Nephron (organoid): ENCODE measurements at regions not wholly inside any gene's neighbourhood (a gene's known extent, or its start where the extent isn't known, plus 50 kb on each side); places are given as distances from the start of the nearest gene placed in this dataset.
A peak's percentile ranks its signal among the peaks of the same experiment; 100 is the strongest.

Experiments
- H3K27ac Mint-ChIP-seq, 3 experiments: 2 replicates each; pipeline ENCODE4 v1.8.0; 2020; ENCODE audit warnings: mixed read lengths in 3 of 3, mild to moderate bottlenecking in 2 of 3, moderate library complexity in 1 of 3
- H3K27me3 Mint-ChIP-seq: 2 replicates; pipeline ENCODE4 v1.8.0; 2021; ENCODE audit warnings: low read depth, mild to moderate bottlenecking, moderate library complexity, mixed read lengths
- H3K36me3 Mint-ChIP-seq: 2 replicates; pipeline ENCODE4 v1.8.0; 2020; ENCODE audit warnings: low read depth, mixed read lengths
- H3K4me1 Mint-ChIP-seq: 2 replicates; pipeline ENCODE4 v1.8.0; 2020; ENCODE audit warnings: mixed read lengths
- H3K4me3 Mint-ChIP-seq, 3 experiments: 2 replicates each; pipeline ENCODE4 v1.8.0; 2020; ENCODE audit warnings: mild to moderate bottlenecking in 3 of 3, mixed read lengths in 3 of 3, moderate library complexity in 2 of 3
- H3K9me3 Mint-ChIP-seq: 2 replicates; pipeline ENCODE4 v1.8.0; 2020; ENCODE audit warnings: mixed read lengths
- TF ChIP-seq, protein P1 (sequence below), 3 experiments: fragments of 200-600 bp; sonication (generic); IDR thresholded peaks; one replicate each; pipeline ENCODE4 v1.5.0; 2021; ENCODE audit warnings: antibody characterized with exemption in 3 of 3; ENCODE audit not compliant: unreplicated experiment in 3 of 3

DNA sequence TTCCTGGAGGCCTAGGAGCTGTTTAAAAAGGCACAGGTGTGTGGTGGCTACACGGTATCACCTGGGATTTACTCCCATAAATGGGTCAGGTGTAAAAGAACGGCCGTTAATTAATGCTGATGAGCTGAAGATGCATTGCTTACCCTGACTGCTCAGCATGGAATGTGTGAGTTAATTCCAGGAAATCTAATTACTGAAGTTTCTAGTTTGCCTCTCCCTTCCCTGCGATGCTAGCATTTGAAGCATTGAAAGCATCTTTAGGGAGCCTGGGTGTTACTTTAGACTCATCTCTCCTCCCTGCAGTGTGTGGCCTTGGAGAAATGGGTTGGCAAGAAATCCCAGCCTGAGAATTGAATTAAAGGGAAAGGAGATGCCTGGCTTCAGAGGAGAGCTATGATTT lies 415.9 kb downstream of the FUT8 start:
- H3K4me3 Mint-ChIP-seq = no peak overlapping the region
- H3K36me3 Mint-ChIP-seq = no peaks in the 10 kb centered on the region
- peaks cover 27% of the 10 kb centered on the region for H3K4me1 Mint-ChIP-seq
- no peaks in the 10 kb centered on the region for H3K9me3 Mint-ChIP-seq
- TF ChIP-seq, protein P1, sequence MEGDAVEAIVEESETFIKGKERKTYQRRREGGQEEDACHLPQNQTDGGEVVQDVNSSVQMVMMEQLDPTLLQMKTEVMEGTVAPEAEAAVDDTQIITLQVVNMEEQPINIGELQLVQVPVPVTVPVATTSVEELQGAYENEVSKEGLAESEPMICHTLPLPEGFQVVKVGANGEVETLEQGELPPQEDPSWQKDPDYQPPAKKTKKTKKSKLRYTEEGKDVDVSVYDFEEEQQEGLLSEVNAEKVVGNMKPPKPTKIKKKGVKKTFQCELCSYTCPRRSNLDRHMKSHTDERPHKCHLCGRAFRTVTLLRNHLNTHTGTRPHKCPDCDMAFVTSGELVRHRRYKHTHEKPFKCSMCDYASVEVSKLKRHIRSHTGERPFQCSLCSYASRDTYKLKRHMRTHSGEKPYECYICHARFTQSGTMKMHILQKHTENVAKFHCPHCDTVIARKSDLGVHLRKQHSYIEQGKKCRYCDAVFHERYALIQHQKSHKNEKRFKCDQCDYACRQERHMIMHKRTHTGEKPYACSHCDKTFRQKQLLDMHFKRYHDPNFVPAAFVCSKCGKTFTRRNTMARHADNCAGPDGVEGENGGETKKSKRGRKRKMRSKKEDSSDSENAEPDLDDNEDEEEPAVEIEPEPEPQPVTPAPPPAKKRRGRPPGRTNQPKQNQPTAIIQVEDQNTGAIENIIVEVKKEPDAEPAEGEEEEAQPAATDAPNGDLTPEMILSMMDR (IDR thresholded peaks at IDR 0.05; ENCODE audit: unreplicated experiment in 3 of 3) = no peak
- H3K27me3 Mint-ChIP-seq = peaks cover 54% of the 10 kb centered on the region
- peak overlapping the region in 1 of 3 experiments; percentile 66 for H3K27ac Mint-ChIP-seq

DNA sequence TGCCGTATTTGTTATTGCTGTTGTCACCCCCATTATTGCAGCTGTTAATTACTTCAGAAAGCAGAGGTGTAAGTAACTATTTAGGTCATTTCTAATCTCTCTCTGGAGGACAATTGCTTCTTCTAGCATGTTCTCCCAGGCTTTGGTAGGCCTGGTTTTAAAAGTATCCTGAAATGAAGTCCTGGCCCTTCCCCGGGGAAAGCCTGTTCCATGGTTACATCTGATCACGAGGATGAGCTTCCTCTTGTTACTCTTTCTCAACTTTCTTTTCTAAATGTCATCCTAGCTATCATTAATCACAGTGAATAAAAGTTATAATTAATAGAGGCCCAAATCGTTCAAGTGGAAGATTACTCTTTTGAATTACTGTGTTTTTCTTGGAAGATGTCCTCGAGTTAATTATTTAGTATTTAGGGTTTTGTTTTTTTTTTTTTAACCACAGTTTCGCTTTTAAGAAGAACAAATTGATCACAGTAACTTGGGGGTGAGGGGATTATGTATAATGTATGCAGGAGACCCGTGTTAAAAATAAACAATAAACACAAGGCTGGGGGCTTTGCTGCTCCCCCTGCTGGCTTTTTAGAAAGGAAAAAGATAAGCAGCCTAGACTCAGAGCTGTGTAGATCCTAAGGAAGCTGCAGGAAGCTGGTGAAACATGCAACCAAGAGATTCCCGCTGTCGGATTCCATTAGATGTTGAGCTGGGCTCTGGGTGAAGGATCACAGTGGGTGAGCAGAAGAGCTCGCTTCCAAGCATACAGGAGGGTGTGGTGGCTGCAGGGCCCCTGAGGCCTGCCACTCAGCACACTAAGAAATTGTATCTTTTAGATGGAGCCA lies 420.1 kb downstream of the FUT8 start:
- Mint-ChIP-seq H3K27ac (peak overlapping the region; percentile 84 to 88 (median 86)), H3K36me3 (no peaks in the 10 kb centered on the region)
- TF ChIP-seq, protein P1 (IDR thresholded peaks at IDR 0.05; ENCODE audit: unreplicated experiment in 3 of 3) = peak; percentile 39 to 48 (median 41)

DNA sequence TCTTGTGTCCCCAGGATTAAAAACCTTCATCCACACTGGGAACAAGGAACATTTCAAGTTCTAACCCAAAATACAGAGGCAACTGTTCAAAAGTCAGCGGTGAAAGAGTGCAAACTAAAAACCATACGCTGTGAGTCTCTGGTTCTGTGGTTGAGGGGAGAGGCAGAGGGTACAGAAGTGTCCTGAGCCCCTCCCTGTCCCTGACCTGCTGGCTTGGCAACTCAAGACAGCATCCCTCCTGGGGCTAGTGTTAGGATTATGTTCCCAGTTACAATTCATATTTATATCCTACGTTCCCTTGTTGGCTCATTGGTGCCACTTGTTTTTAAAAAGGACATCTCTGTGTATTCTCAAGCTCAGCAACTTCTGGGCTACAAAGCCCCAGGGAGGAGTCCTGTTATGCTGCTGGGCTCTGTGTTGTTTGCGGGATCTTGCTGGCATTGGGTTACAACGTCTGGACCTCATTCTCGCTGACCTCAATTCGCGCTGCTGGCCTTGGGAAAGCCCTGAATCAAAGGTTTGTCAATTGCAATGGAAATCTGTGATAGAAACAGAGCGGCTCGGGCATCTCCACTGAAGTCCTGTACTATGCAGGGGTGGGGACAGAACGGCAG lies 420.8 kb downstream of the FUT8 start:
- TF ChIP-seq, protein P1 (IDR thresholded peaks at IDR 0.05; ENCODE audit: unreplicated experiment in 3 of 3) = no peak
- Mint-ChIP-seq H3K4me3 (no peak overlapping the region), H3K9me3 (no peaks in the 10 kb centered on the region), H3K4me1 (peaks cover 18% of the 10 kb centered on the region), H3K27me3 (peaks cover 39% of the 10 kb centered on the region), H3K27ac (peak overlapping the region; percentile 84 to 88 (median 86)), H3K36me3 (no peaks in the 10 kb centered on the region)

More for the DNA sequence above, 420.1 kb downstream of the FUT8 start:
- H3K4me1 Mint-ChIP-seq = peaks cover 22% of the 10 kb centered on the region
- H3K4me3 Mint-ChIP-seq = peak overlapping the region in 1 of 3 experiments; percentile 25
- H3K9me3 Mint-ChIP-seq = no peaks in the 10 kb centered on the region
- H3K27me3 Mint-ChIP-seq = peaks cover 47% of the 10 kb centered on the region

DNA sequence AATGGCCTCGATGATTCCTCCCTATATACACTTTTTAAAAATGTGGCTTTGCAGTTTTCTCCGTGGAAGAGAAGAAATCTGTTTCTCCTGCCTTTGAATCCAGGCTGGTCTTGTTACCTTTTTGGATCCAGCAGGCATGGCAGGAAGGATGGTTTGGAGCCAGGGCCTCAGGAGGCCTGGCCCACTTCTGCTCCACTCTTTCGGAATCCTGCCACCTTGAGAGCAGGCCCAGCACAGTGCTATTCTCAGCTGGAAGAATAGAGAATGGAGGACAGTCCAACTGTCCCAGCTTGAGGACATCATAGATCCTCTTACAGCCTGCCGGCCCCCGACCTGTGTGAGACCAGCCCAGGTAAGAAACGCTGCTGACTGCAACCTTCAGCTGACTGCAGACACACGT lies 421.5 kb downstream of the FUT8 start:
- Mint-ChIP-seq H3K36me3 (no peaks in the 10 kb centered on the region), H3K4me1 (peaks cover 15% of the 10 kb centered on the region), H3K27ac (peak overlapping the region in 1 of 3 experiments; percentile 84), H3K9me3 (no peaks in the 10 kb centered on the region), H3K27me3 (peaks cover 34% of the 10 kb centered on the region), H3K4me3 (no peak overlapping the region)
- TF ChIP-seq, protein P1 (IDR thresholded peaks at IDR 0.05; ENCODE audit: unreplicated experiment in 3 of 3) = no peak

DNA sequence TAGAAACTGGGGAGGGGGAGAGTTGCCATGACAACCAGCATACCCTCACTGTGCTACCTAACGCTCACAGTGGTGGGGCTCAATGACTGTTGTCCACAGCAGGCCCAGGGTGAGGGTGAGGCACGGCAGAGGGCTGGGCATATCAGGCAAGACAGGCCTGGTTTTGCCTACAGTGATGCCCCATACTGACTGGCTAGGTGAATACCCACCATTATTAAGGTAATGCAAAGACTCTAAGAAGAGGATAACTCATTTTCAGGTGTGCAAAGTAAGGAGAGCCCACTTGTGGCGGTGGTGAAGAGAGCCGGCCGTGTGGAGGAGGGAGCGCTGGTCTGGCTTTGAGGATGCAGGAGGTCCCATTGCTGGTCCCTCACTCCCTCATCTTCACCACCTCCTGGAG lies 422.3 kb downstream of the FUT8 start:
- Mint-ChIP-seq H3K36me3 (no peaks in the 10 kb centered on the region), H3K4me3 (no peak overlapping the region), H3K4me1 (peaks cover 20% of the 10 kb centered on the region), H3K9me3 (no peaks in the 10 kb centered on the region), H3K27ac (no peak overlapping the region), H3K27me3 (peaks cover 26% of the 10 kb centered on the region)
- TF ChIP-seq, protein P1 (IDR thresholded peaks at IDR 0.05; ENCODE audit: unreplicated experiment in 3 of 3) = no peak
